GM18511 (cell line): ENCODE measurements at regions not wholly inside any gene's neighbourhood (a gene's known extent, or its start where the extent isn't known, plus 50 kb on each side); places are given as distances from the start of the nearest gene placed in this dataset.
"Not testable (repeated sequence)": the region's sequence is repeated elsewhere in the genome, so short reads cannot be mapped to it uniquely, and the experiment has no call there.

ENCODE experiments used
- ATAC-seq: cut with Tn5 transposase; IDR thresholded peaks from one replicate; pipeline ENCODE4 v1.9.1; 2021; ENCODE audit warnings: mild to moderate bottlenecking, moderate library complexity; ENCODE audit not compliant: unreplicated experiment

- no peak for ATAC-seq
These were observed 339.9 kb upstream of the SPRY2 start for GRCh38 chr13:80680786-80681366.

- no peak for ATAC-seq
These were observed 338.5 kb upstream of the SPRY2 start for GRCh38 chr13:80679423-80679822.

GRCh38 chr13:80677227-80677626, 336.3 kb upstream of the SPRY2 start:
- ATAC-seq, result no peak

GRCh38 chr13:80675442-80675841, 334.5 kb upstream of the SPRY2 start:
- ATAC-seq, result not testable (repeated sequence)

- no peak for ATAC-seq
These were observed 330.8 kb upstream of the SPRY2 start for GRCh38 chr13:80671773-80672172.

- no peak for ATAC-seq
These were observed 328.2 kb upstream of the SPRY2 start for GRCh38 chr13:80669112-80669511.

GRCh38 chr13:80668452-80668851, 327.5 kb upstream of the SPRY2 start:
- ATAC-seq, result no peak

GRCh38 chr13:80666782-80667552, 326.0 kb upstream of the SPRY2 start:
- ATAC-seq, result no peak

GRCh38 chr13:80665792-80666333, 324.9 kb upstream of the SPRY2 start:
- ATAC-seq, result no peak

GRCh38 chr13:80664950-80665349, 324.0 kb upstream of the SPRY2 start:
- no peak for ATAC-seq

GRCh38 chr13:80663788-80664187, 322.9 kb upstream of the SPRY2 start:
- ATAC-seq, result no peak

- no peak for ATAC-seq
These were observed 317.8 kb upstream of the SPRY2 start for GRCh38 chr13:80658705-80659104.

GRCh38 chr13:80656512-80656904, 315.6 kb upstream of the SPRY2 start:
- ATAC-seq, result no peak

GRCh38 chr13:80655778-80656511, 315.0 kb upstream of the SPRY2 start:
- no peak for ATAC-seq

- no peak for ATAC-seq
These were observed 313.8 kb upstream of the SPRY2 start for GRCh38 chr13:80654638-80655249.

- ATAC-seq, result no peak
These were observed 308.3 kb upstream of the SPRY2 start for GRCh38 chr13:80649274-80649673.

- no peak for ATAC-seq
These were observed 301.7 kb upstream of the SPRY2 start for GRCh38 chr13:80642641-80643040.

GRCh38 chr13:80633251-80633650, 292.3 kb upstream of the SPRY2 start:
- no peak for ATAC-seq

- no peak for ATAC-seq
These were observed 289.8 kb upstream of the SPRY2 start for GRCh38 chr13:80630685-80631121.

GRCh38 chr13:80618781-80619180, 277.9 kb upstream of the SPRY2 start:
- ATAC-seq, result no peak

- ATAC-seq, result no peak
These were observed 271.9 kb upstream of the SPRY2 start for GRCh38 chr13:80612804-80613203.
